ENCODE measurements at regions not wholly inside any gene's neighbourhood (a gene's known extent, or its start where the extent isn't known, plus 50 kb on each side); places are given as distances from the start of the nearest gene placed in this dataset.

DNA sequence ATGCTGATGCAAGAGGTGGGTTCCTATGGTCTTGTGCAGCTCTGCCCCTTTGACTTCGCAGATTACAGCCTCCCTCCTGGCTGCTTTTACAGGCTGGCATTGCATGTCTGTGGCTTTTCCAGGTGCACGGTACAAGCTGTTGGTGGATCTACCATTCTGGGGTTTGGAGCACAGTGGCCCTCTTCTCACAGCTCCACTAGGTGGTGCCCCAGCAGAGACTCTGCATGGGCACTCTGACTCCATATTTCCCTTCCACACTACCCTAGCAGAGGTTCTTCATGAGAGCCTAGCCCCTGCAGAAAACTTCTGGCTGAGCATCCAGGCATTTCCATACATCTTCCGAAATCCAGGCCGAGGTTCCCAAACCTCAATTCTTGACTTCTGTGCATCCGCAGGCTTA, 989.0 kb downstream of the PLA2G4A start:
- no peaks in the 10 kb centered on the region for H3K27me3 ChIP-seq (ENCODE audit: insufficient read depth, low read length)
- TF ChIP-seq CTCF (IDR thresholded peaks at IDR 0.05; ENCODE audit: extremely low read depth, low read depth, low read length) = no peak
- no peaks in the 10 kb centered on the region for H4K20me1 ChIP-seq (ENCODE audit: insufficient read depth, low read length)
- H2AFZ ChIP-seq (ENCODE audit: low read length) = no peak overlapping the region
- H3K4me3 ChIP-seq (ENCODE audit: insufficient read depth, low read length) = no peak overlapping the region
- no peaks in the 10 kb centered on the region for H3K9me3 ChIP-seq (ENCODE audit: low read depth, low read length)
- H3K27ac ChIP-seq (ENCODE audit: low read depth, low read length) = no peak overlapping the region
- H3K4me2 ChIP-seq (ENCODE audit: insufficient read depth, low read length) = no peak overlapping the region
- H3K4me1 ChIP-seq (ENCODE audit: insufficient read depth, low read length) = no peaks in the 10 kb centered on the region
- no peak for DNase-seq (ENCODE audit: insufficient read length, low spot score, missing footprints)
- no peaks in the 10 kb centered on the region for H3K79me2 ChIP-seq (ENCODE audit: insufficient read depth, low read length)
- no peaks in the 10 kb centered on the region for H3K36me3 ChIP-seq (ENCODE audit: insufficient read depth, low read length)

DNA sequence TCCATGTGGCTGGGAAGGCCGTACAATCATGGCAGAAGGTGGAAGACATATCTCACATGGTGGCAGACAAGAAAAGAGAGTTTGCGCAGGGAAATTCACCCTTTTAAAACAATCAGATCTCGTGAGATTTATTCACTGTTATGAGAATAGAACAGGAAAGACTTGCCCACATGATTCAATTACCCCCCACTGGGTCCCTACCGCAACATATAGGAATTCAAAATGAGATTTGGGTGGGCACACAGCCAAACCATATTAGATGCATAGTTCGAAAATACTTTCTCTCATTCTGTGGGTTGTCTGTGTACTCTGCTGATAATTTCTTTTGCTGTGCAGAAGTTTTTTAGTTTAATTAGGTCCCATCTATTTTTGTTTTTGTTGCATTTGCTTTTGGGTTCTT, 990.3 kb downstream of the PLA2G4A start:
- no peak for TF ChIP-seq CTCF (IDR thresholded peaks at IDR 0.05; ENCODE audit: extremely low read depth, low read depth, low read length)
- H3K9me3 ChIP-seq (ENCODE audit: low read depth, low read length) = no peaks in the 10 kb centered on the region
- no peak for DNase-seq (ENCODE audit: insufficient read length, low spot score, missing footprints)
- H3K79me2 ChIP-seq (ENCODE audit: insufficient read depth, low read length) = no peaks in the 10 kb centered on the region
- no peaks in the 10 kb centered on the region for H3K27me3 ChIP-seq (ENCODE audit: insufficient read depth, low read length)
- no peak overlapping the region for H2AFZ ChIP-seq (ENCODE audit: low read length)
- H3K36me3 ChIP-seq (ENCODE audit: insufficient read depth, low read length) = no peaks in the 10 kb centered on the region
- H4K20me1 ChIP-seq (ENCODE audit: insufficient read depth, low read length) = no peaks in the 10 kb centered on the region
- H3K4me3 ChIP-seq (ENCODE audit: insufficient read depth, low read length) = no peak overlapping the region
- H3K27ac ChIP-seq (ENCODE audit: low read depth, low read length) = no peak overlapping the region
- H3K4me1 ChIP-seq (ENCODE audit: insufficient read depth, low read length) = no peaks in the 10 kb centered on the region
- H3K4me2 ChIP-seq (ENCODE audit: insufficient read depth, low read length) = no peak overlapping the region

- H3K4me1 ChIP-seq (ENCODE audit: insufficient read depth, low read length) = no peaks in the 10 kb centered on the region
- no peaks in the 10 kb centered on the region for H3K9me3 ChIP-seq (ENCODE audit: low read depth, low read length)
Observed at GRCh38 chr1:187836557-187836956, 1007.8 kb downstream of the PLA2G4A start.

DNA sequence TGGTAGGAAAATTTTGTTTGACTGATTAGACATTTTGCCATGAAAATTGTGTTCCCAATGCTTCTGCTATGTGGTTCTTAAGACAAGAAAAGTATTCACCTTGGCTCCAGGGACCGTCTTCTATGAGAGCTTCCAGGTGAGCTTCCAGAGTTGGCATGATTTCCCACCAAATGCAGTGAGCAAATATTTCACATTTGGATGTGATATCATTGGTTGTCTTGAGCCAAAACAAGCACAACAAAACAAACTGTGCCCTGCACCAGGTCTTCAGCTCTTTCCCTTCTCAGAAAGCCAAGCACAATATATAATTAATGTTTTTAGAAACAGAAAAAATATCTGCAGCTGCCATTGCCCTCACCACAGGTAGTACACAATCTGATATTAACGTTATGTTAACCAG, 1009.0 kb downstream of the PLA2G4A start:
- Histone ChIP-seq H3K79me2 (ENCODE audit: insufficient read depth, low read length) (no peaks in the 10 kb centered on the region), H3K27me3 (ENCODE audit: insufficient read depth, low read length) (no peaks in the 10 kb centered on the region), H3K9me3 (ENCODE audit: low read depth, low read length) (no peaks in the 10 kb centered on the region), H3K27ac (ENCODE audit: low read depth, low read length) (no peak overlapping the region), H3K36me3 (ENCODE audit: insufficient read depth, low read length) (no peaks in the 10 kb centered on the region), H3K4me3 (ENCODE audit: insufficient read depth, low read length) (no peak overlapping the region), H3K4me2 (ENCODE audit: insufficient read depth, low read length) (no peak overlapping the region), H2AFZ (ENCODE audit: low read length) (no peak overlapping the region), H4K20me1 (ENCODE audit: insufficient read depth, low read length) (no peaks in the 10 kb centered on the region), H3K4me1 (ENCODE audit: insufficient read depth, low read length) (no peaks in the 10 kb centered on the region)
- no peak for DNase-seq (ENCODE audit: insufficient read length, low spot score, missing footprints)
- no peak for TF ChIP-seq CTCF (IDR thresholded peaks at IDR 0.05; ENCODE audit: extremely low read depth, low read depth, low read length)

More at GRCh38 chr1:187836557-187836956, 1007.8 kb downstream of the PLA2G4A start:
- H3K79me2 ChIP-seq (ENCODE audit: insufficient read depth, low read length) = no peaks in the 10 kb centered on the region
- H3K36me3 ChIP-seq (ENCODE audit: insufficient read depth, low read length) = no peaks in the 10 kb centered on the region
- no peak for TF ChIP-seq CTCF (IDR thresholded peaks at IDR 0.05; ENCODE audit: extremely low read depth, low read depth, low read length)
- H3K4me3 ChIP-seq (ENCODE audit: insufficient read depth, low read length) = no peak overlapping the region
- H3K27ac ChIP-seq (ENCODE audit: low read depth, low read length) = no peak overlapping the region
- DNase-seq (ENCODE audit: insufficient read length, low spot score, missing footprints) = no peak
- no peak overlapping the region for H3K4me2 ChIP-seq (ENCODE audit: insufficient read depth, low read length)
- H3K27me3 ChIP-seq (ENCODE audit: insufficient read depth, low read length) = no peaks in the 10 kb centered on the region
- no peak overlapping the region for H2AFZ ChIP-seq (ENCODE audit: low read length)
- H4K20me1 ChIP-seq (ENCODE audit: insufficient read depth, low read length) = no peaks in the 10 kb centered on the region
